HG03066 (cell line): ENCODE measurements at regions not wholly inside any gene's neighbourhood (a gene's known extent, or its start where the extent isn't known, plus 50 kb on each side); places are given as distances from the start of the nearest gene placed in this dataset.

ENCODE experiments used
- ATAC-seq: cut with Tn5 transposase; IDR thresholded peaks from one replicate; pipeline ENCODE4 v1.9.1; 2021; ENCODE audit warnings: low read depth; ENCODE audit not compliant: unreplicated experiment

- no peak for ATAC-seq
Observed at GRCh38 chr4:15361529-15361928, 66.3 kb upstream of the C1QTNF7 start.

- no peak for ATAC-seq
Observed at GRCh38 chr4:15362541-15362940, 65.3 kb upstream of the C1QTNF7 start.

- ATAC-seq = no peak
Observed at GRCh38 chr4:15364183-15364582, 63.6 kb upstream of the C1QTNF7 start.

GRCh38 chr4:15365641-15366040, 62.2 kb upstream of the C1QTNF7 start:
- ATAC-seq = no peak

GRCh38 chr4:15366721-15367120, 61.1 kb upstream of the C1QTNF7 start:
- ATAC-seq = no peak

GRCh38 chr4:15368856-15369255, 59.0 kb upstream of the C1QTNF7 start:
- no peak for ATAC-seq

GRCh38 chr4:15370296-15370695, 57.5 kb upstream of the C1QTNF7 start:
- ATAC-seq = no peak

GRCh38 chr4:15373363-15373762, 54.5 kb upstream of the C1QTNF7 start:
- ATAC-seq = no peak

GRCh38 chr4:15374656-15375055, 53.2 kb upstream of the C1QTNF7 start:
- ATAC-seq = no peak

- no peak for ATAC-seq
Observed at GRCh38 chr4:15375667-15376066, 52.2 kb upstream of the C1QTNF7 start.

GRCh38 chr4:15376145-15376544, 51.7 kb upstream of the C1QTNF7 start:
- ATAC-seq = no peak

GRCh38 chr4:15376594-15376993, 51.2 kb upstream of the C1QTNF7 start:
- ATAC-seq = no peak
